Liver (tissue), 2 donors: ENCODE measurements at regions not wholly inside any gene's neighbourhood (a gene's known extent, or its start where the extent isn't known, plus 50 kb on each side); places are given as distances from the start of the nearest gene placed in this dataset.

Experiments
- TF ChIP-seq, protein P1 (sequence below): fragments of 150-350 bp; IDR thresholded peaks from 2 replicates; pipeline ENCODE4 v1.5.1; 2017; ENCODE audit warnings: improper control_type of control experiment, low read depth, low read length; ENCODE audit not compliant: missing input control
- TF ChIP-seq, protein P2 (sequence below): IDR thresholded peaks from 2 replicates; pipeline ENCODE4 v1.6.1; 2016; ENCODE audit warnings: antibody characterized with exemption
- donor health status: healthy.

DNA sequence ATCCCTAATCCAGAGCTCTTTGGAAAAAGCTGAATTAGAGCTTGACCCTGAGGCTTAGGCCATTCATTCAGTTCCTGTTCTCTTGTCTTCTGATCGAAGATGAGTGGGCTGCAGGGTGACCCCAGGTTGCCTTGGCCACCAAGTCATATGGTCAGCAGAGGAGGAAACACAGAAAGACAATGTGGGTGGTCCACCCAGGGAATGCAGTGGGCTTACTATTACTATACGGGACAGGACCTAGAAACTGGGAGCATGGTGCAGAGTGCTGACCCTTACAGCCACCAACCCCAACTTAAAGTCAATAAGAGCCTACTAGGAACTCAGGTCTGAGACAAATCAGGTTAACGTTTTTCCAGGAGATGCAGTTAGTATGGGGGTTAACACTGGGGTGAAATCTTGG, 200.5 kb downstream of the HERPUD2 start:
- TF ChIP-seq, protein P1, sequence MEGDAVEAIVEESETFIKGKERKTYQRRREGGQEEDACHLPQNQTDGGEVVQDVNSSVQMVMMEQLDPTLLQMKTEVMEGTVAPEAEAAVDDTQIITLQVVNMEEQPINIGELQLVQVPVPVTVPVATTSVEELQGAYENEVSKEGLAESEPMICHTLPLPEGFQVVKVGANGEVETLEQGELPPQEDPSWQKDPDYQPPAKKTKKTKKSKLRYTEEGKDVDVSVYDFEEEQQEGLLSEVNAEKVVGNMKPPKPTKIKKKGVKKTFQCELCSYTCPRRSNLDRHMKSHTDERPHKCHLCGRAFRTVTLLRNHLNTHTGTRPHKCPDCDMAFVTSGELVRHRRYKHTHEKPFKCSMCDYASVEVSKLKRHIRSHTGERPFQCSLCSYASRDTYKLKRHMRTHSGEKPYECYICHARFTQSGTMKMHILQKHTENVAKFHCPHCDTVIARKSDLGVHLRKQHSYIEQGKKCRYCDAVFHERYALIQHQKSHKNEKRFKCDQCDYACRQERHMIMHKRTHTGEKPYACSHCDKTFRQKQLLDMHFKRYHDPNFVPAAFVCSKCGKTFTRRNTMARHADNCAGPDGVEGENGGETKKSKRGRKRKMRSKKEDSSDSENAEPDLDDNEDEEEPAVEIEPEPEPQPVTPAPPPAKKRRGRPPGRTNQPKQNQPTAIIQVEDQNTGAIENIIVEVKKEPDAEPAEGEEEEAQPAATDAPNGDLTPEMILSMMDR, result no peak
- TF ChIP-seq, protein P2, sequence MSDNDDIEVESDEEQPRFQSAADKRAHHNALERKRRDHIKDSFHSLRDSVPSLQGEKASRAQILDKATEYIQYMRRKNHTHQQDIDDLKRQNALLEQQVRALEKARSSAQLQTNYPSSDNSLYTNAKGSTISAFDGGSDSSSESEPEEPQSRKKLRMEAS, result no peak
